ENCODE measurements at regions not wholly inside any gene's neighbourhood (a gene's known extent, or its start where the extent isn't known, plus 50 kb on each side); places are given as distances from the start of the nearest gene placed in this dataset. TPM values are rescaled to one million over a fixed set of nuclear protein-coding genes. Genes with fewer than 3 reads are reported as not detected.

Small RNA genes in the stretch of these regions (small RNA-seq; reads per million reads assigned to genes)
- gene RNU4-79P, result not detected
